ENCODE measurements at regions not wholly inside any gene's neighbourhood (a gene's known extent, or its start where the extent isn't known, plus 50 kb on each side); places are given as distances from the start of the nearest gene placed in this dataset.

DNA sequence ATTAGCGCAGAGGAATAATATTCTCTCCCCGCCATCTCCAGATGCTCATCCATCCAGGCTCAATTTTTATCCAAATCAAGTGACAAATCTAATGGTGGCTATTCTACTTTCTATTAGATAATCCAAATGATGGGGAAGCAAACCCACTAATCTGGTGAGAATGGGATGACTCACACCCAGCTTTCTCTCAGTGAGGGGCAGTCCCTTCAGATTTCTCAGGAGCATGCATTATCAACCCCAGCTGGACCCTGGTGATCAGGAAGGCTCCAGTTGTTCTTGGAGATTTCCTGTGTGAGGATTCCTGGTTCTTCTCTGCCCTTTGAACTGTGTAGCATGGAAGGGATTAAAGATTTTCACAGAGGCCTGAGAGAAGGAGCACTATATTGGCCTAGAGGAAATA is 358.0 kb downstream of the WDR72 start:
- Histone ChIP-seq H3K27me3 (ENCODE audit: insufficient read depth, poor library complexity, severe bottlenecking) (no peaks in the 10 kb centered on the region), H3K27ac (replicated peaks) (no peak overlapping the region), H3K4me3 (replicated peaks; ENCODE audit: insufficient read depth, low read length) (no peak overlapping the region)
- DNase-seq (ENCODE audit: low read depth in 1 of 2, low spot score in 1 of 2), result no peak
- TF ChIP-seq SPI1 (IDR thresholded peaks at IDR 0.05; ENCODE audit: borderline replicate concordance, low read depth) (no peak), CTCF (IDR thresholded peaks at IDR 0.05; ENCODE audit: insufficient read depth, low read length) (no peak)

DNA sequence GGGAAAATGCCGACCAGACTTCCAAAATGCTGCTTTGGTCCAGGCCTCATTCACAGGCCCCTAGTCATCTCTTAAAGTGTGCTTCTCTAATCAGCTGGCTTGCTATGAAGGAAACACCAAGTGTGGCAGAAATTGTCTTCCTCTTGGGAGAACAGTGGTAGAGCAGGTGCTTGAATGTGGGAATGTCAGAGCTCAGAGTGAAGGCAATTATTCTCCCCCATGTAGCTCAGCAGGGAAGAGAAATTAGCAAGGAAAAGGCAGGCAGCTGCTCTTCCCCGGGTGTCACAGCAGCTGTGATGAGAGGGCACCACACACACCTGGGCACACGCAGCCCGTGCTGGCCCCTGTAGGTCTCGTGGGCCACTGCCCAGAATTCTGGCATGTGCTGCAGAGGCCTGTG is 358.5 kb downstream of the WDR72 start:
- DNase-seq (ENCODE audit: low read depth in 1 of 2, low spot score in 1 of 2), result no peak
- H3K27me3 ChIP-seq (ENCODE audit: insufficient read depth, poor library complexity, severe bottlenecking), result no peaks in the 10 kb centered on the region
- TF ChIP-seq SPI1 (IDR thresholded peaks at IDR 0.05; ENCODE audit: borderline replicate concordance, low read depth) (no peak), POLR2AphosphoS5 (IDR thresholded peaks at IDR 0.05; ENCODE audit: low read depth) (no peak), CTCF (IDR thresholded peaks at IDR 0.05; ENCODE audit: insufficient read depth, low read length) (no peak), GABPA (IDR thresholded peaks at IDR 0.05; ENCODE audit: low read depth) (no peak)
- TF ChIP-seq, protein P1, sequence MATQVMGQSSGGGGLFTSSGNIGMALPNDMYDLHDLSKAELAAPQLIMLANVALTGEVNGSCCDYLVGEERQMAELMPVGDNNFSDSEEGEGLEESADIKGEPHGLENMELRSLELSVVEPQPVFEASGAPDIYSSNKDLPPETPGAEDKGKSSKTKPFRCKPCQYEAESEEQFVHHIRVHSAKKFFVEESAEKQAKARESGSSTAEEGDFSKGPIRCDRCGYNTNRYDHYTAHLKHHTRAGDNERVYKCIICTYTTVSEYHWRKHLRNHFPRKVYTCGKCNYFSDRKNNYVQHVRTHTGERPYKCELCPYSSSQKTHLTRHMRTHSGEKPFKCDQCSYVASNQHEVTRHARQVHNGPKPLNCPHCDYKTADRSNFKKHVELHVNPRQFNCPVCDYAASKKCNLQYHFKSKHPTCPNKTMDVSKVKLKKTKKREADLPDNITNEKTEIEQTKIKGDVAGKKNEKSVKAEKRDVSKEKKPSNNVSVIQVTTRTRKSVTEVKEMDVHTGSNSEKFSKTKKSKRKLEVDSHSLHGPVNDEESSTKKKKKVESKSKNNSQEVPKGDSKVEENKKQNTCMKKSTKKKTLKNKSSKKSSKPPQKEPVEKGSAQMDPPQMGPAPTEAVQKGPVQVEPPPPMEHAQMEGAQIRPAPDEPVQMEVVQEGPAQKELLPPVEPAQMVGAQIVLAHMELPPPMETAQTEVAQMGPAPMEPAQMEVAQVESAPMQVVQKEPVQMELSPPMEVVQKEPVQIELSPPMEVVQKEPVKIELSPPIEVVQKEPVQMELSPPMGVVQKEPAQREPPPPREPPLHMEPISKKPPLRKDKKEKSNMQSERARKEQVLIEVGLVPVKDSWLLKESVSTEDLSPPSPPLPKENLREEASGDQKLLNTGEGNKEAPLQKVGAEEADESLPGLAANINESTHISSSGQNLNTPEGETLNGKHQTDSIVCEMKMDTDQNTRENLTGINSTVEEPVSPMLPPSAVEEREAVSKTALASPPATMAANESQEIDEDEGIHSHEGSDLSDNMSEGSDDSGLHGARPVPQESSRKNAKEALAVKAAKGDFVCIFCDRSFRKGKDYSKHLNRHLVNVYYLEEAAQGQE (IDR thresholded peaks at IDR 0.05; ENCODE audit: insufficient replicate concordance, low read depth), result no peak
- no peak overlapping the region for H3K27ac ChIP-seq (replicated peaks)
- H3K4me3 ChIP-seq (replicated peaks; ENCODE audit: insufficient read depth, low read length), result no peak overlapping the region

DNA sequence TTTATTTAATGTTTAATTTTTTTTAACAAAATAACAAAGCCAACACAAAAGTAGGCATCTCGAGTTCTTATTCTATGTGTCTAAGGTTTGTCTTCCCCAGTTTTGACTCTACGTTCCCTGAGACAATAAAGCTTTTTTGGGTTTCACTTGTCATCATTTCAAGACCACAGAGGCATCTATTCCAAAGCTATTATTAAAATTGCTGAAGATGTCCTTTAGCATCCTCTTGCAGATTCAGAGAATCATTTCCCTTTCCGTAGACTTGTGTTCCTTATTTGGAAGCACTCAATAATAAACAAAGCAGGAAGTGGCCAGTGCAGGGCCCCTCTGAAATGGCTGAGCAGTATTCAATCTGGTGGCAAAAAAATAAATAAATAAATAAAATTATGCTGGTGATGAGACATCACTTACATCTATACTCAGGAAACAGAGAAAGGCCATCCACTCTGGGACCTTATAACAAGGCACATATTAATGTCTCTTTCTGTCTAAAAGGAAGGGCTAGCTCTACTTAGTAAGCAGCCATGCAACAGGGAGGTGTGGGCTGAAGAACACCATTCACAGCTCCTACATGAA is 362.3 kb downstream of the WDR72 start:
- DNase-seq (ENCODE audit: low read depth in 1 of 2, low spot score in 1 of 2), result no peak
- Histone ChIP-seq H3K4me3 (replicated peaks; ENCODE audit: insufficient read depth, low read length) (no peak overlapping the region), H3K27ac (replicated peaks) (no peak overlapping the region), H3K27me3 (ENCODE audit: insufficient read depth, poor library complexity, severe bottlenecking) (no peaks in the 10 kb centered on the region)
- TF ChIP-seq, protein P1 (IDR thresholded peaks at IDR 0.05; ENCODE audit: insufficient replicate concordance, low read depth), result no peak
- TF ChIP-seq CTCF (IDR thresholded peaks at IDR 0.05; ENCODE audit: insufficient read depth, low read length) (no peak), SPI1 (IDR thresholded peaks at IDR 0.05; ENCODE audit: borderline replicate concordance, low read depth) (no peak), POLR2AphosphoS5 (IDR thresholded peaks at IDR 0.05; ENCODE audit: low read depth) (no peak), GABPA (IDR thresholded peaks at IDR 0.05; ENCODE audit: low read depth) (no peak)

- TF ChIP-seq, protein P1 (IDR thresholded peaks at IDR 0.05; ENCODE audit: insufficient replicate concordance, low read depth), result no peak
- TF ChIP-seq POLR2AphosphoS5 (IDR thresholded peaks at IDR 0.05; ENCODE audit: low read depth) (no peak), GABPA (IDR thresholded peaks at IDR 0.05; ENCODE audit: low read depth) (no peak), CTCF (IDR thresholded peaks at IDR 0.05; ENCODE audit: insufficient read depth, low read length) (no peak), SPI1 (IDR thresholded peaks at IDR 0.05; ENCODE audit: borderline replicate concordance, low read depth) (no peak)
These were observed 363.6 kb downstream of the WDR72 start for GRCh38 chr15:53395871-53396270.

More at GRCh38 chr15:53395871-53396270, 363.6 kb downstream of the WDR72 start:
- DNase-seq (ENCODE audit: low read depth in 1 of 2, low spot score in 1 of 2), result no peak
- no peaks in the 10 kb centered on the region for H3K27me3 ChIP-seq (ENCODE audit: insufficient read depth, poor library complexity, severe bottlenecking)
- no peak overlapping the region for H3K27ac ChIP-seq (replicated peaks)
- no peak overlapping the region for H3K4me3 ChIP-seq (replicated peaks; ENCODE audit: insufficient read depth, low read length)

Data from HL-60 (cell line).